SU-DHL-6 (cell line): ENCODE measurements at regions not wholly inside any gene's neighbourhood (a gene's known extent, or its start where the extent isn't known, plus 50 kb on each side); places are given as distances from the start of the nearest gene placed in this dataset.

ENCODE experiments used
- H2AFZ ChIP-seq: fragments of 200-600 bp; sonication (generic); 2 replicates; pipeline ENCODE4 v1.6.1; 2014; ENCODE audit warnings: low read depth, mild to moderate bottlenecking, moderate library complexity, mixed read lengths, antibody characterized with exemption, low read length; ENCODE audit not compliant: severe bottlenecking
- H3F3A ChIP-seq: fragments of 200-600 bp; shearing (Covaris generic); 2 replicates; pipeline ENCODE4 v1.6.0; 2016; ENCODE audit warnings: antibody characterized with exemption, mild to moderate bottlenecking; ENCODE audit not compliant: insufficient read depth
- H3K27ac ChIP-seq: fragments of 200-600 bp; sonication (generic); 2 replicates; pipeline ENCODE4 v1.5.1; 2016; ENCODE audit warnings: low read depth, mild to moderate bottlenecking, low read length, moderate library complexity, mixed read lengths
- H3K27me3 ChIP-seq: fragments of 200-600 bp; sonication (generic), shearing (Covaris generic); 2 replicates; pipeline ENCODE4 v1.6.0; 2014; ENCODE audit warnings: mild to moderate bottlenecking, low read length
- H3K36me3 ChIP-seq: fragments of 200-600 bp; sonication (generic); 2 replicates; pipeline ENCODE4 v1.6.1; 2014; ENCODE audit warnings: mild to moderate bottlenecking, low read length, mixed read lengths
- H3K4me2 ChIP-seq: fragments of 300-600, 200-600 bp; shearing (Covaris generic), sonication (generic); 2 replicates; pipeline ENCODE4 v1.6.0; 2014; ENCODE audit warnings: low read length, low read depth, mild to moderate bottlenecking; ENCODE audit not compliant: poor library complexity, severe bottlenecking
- H3K4me3 ChIP-seq: fragments of 200-600 bp; sonication (generic); 2 replicates; pipeline ENCODE4 v1.5.1; 2014; ENCODE audit warnings: antibody characterized with exemption, low read length, mild to moderate bottlenecking, mixed read lengths; ENCODE audit not compliant: insufficient read depth, poor library complexity, severe bottlenecking
- H3K79me2 ChIP-seq: fragments of 200-600 bp; sonication (generic); 2 replicates; pipeline ENCODE4 v1.6.1; 2014; ENCODE audit warnings: mild to moderate bottlenecking, low read length, moderate library complexity; ENCODE audit not compliant: insufficient read depth
- H3K9ac ChIP-seq: fragments of 200-600 bp; sonication (generic); 2 replicates; pipeline ENCODE4 v1.7.0; 2014; ENCODE audit warnings: mild to moderate bottlenecking, low read length
- H3K9me2 ChIP-seq: fragments of 200-600 bp; sonication (generic); replicated peaks from 2 replicates; pipeline ENCODE4 v1.6.1; 2014; ENCODE audit warnings: low read length; ENCODE audit not compliant: insufficient read depth
- H3K9me3 ChIP-seq: fragments of 200-600 bp; sonication (generic); 2 replicates; pipeline ENCODE4 v1.6.1; 2014; ENCODE audit warnings: low read length, mixed read lengths; ENCODE audit not compliant: insufficient read depth
- H4K20me1 ChIP-seq: fragments of 200-600 bp; sonication (generic); 2 replicates; pipeline ENCODE4 v1.6.1; 2014; ENCODE audit warnings: low read depth, mild to moderate bottlenecking, antibody characterized with exemption, low read length, moderate library complexity, mixed read lengths
- CTCF ChIP-seq: fragments of 200-600 bp; sonication (generic); IDR thresholded peaks from one replicate; pipeline ENCODE4 v1.5.1; 2017; ENCODE audit warnings: antibody characterized with exemption, mild to moderate bottlenecking, low read length, moderate library complexity; ENCODE audit not compliant: insufficient read depth, poor library complexity, severe bottlenecking
- EZH2phosphoT487 ChIP-seq: fragments of 200-600 bp; sonication (generic), shearing (Covaris generic); conservative IDR thresholded peaks from 2 replicates; pipeline ENCODE4 v1.6.1; 2018; ENCODE audit warnings: mild to moderate bottlenecking, antibody characterized with exemption, low read length, moderate library complexity, mixed read lengths

- Histone ChIP-seq H3K9me2 (no peaks in the 10 kb centered on the region), H3K9ac (no peak overlapping the region), H3F3A (no peaks in the 10 kb centered on the region), H3K79me2 (no peaks in the 10 kb centered on the region), H2AFZ (no peak overlapping the region), H3K4me2 (no peak overlapping the region), H3K4me3 (no peak overlapping the region), H4K20me1 (no peaks in the 10 kb centered on the region), H3K9me3 (no peaks in the 10 kb centered on the region), H3K36me3 (no peaks in the 10 kb centered on the region), H3K27me3 (no peaks in the 10 kb centered on the region), H3K27ac (no peak overlapping the region)
- TF ChIP-seq EZH2phosphoT487 = no peak
Measured at GRCh38 chr10:21159669-21160068, 262.6 kb upstream of the NEBL start.

- Histone ChIP-seq H3K79me2 (no peaks in the 10 kb centered on the region), H3K4me2 (no peak overlapping the region), H3K9me3 (no peaks in the 10 kb centered on the region), H3K27ac (no peak overlapping the region), H4K20me1 (no peaks in the 10 kb centered on the region), H2AFZ (no peak overlapping the region), H3K36me3 (no peaks in the 10 kb centered on the region), H3K9ac (no peak overlapping the region), H3K4me3 (no peak overlapping the region), H3K9me2 (no peaks in the 10 kb centered on the region), H3K27me3 (no peaks in the 10 kb centered on the region), H3F3A (no peaks in the 10 kb centered on the region)
- TF ChIP-seq CTCF = no peak
- no peak for TF ChIP-seq EZH2phosphoT487
Measured at GRCh38 chr10:21158301-21158700, 261.2 kb upstream of the NEBL start.

GRCh38 chr10:21157664-21158063 is 260.6 kb upstream of the NEBL start:
- Histone ChIP-seq H3K9me2 (no peaks in the 10 kb centered on the region), H4K20me1 (no peaks in the 10 kb centered on the region), H3K4me2 (no peak overlapping the region), H3F3A (no peaks in the 10 kb centered on the region), H3K4me3 (no peak overlapping the region), H3K79me2 (no peaks in the 10 kb centered on the region), H3K9me3 (no peaks in the 10 kb centered on the region), H3K9ac (no peak overlapping the region), H3K27ac (no peak overlapping the region), H3K27me3 (no peaks in the 10 kb centered on the region), H2AFZ (no peak overlapping the region), H3K36me3 (no peaks in the 10 kb centered on the region)
- no peak for TF ChIP-seq EZH2phosphoT487
- TF ChIP-seq CTCF = no peak

- Histone ChIP-seq H3F3A (no peaks in the 10 kb centered on the region), H3K79me2 (no peaks in the 10 kb centered on the region), H3K9me2 (no peaks in the 10 kb centered on the region), H4K20me1 (no peaks in the 10 kb centered on the region), H2AFZ (no peak overlapping the region), H3K27me3 (no peaks in the 10 kb centered on the region), H3K4me2 (no peak overlapping the region), H3K4me3 (no peak overlapping the region), H3K9me3 (no peaks in the 10 kb centered on the region), H3K36me3 (no peaks in the 10 kb centered on the region), H3K9ac (no peak overlapping the region), H3K27ac (no peak overlapping the region)
- no peak for TF ChIP-seq CTCF
- TF ChIP-seq EZH2phosphoT487 = no peak
Measured at GRCh38 chr10:21150166-21150565, 253.1 kb upstream of the NEBL start.
